ENCODE measurements at regions not wholly inside any gene's neighbourhood (a gene's known extent, or its start where the extent isn't known, plus 50 kb on each side); places are given as distances from the start of the nearest gene placed in this dataset.
"Not testable (repeated sequence)": the region's sequence is repeated elsewhere in the genome, so short reads cannot be mapped to it uniquely, and the experiment has no call there.

DNA sequence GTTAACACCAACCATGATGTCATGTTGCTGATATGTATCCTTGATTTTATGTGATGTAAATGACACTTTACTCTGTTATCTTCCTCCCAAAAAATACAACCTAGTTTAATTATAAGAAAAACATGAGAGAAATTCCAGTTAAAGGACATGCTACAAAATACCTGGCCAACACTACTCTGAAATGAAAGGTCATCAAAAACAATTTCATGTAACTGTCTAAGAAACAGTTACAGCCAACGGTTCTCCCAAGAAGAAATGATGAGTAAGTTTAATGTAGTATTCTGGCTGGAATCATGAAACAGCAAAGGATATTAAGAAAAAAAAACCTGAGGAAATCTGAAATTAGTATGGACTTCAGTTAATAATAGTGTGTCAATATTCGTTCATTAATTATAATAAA, 653.3 kb upstream of the FOXG1 start:
- no peak for DNase-seq (ENCODE audit: low spot score)

DNA sequence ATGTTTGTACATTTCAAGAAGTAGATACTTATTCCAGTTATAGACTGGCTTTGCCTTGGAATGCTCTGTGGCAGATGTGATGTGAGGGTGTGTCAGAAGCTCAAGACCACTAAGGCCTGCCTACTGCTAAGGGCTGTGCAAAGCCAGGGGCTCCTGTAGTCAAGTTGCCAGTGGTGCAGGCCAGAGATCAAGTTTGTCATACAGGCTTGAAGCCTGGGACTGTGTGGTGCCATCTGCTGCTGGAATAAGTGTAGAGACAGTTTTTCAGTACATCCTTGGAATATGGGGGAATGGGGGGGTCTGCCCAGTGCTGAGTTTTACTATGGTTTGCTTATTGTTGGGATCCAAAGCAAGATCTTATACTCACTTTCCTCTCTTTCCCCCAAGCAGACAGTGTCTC, 649.9 kb upstream of the FOXG1 start:
- DNase-seq (ENCODE audit: low spot score): no peak

DNA sequence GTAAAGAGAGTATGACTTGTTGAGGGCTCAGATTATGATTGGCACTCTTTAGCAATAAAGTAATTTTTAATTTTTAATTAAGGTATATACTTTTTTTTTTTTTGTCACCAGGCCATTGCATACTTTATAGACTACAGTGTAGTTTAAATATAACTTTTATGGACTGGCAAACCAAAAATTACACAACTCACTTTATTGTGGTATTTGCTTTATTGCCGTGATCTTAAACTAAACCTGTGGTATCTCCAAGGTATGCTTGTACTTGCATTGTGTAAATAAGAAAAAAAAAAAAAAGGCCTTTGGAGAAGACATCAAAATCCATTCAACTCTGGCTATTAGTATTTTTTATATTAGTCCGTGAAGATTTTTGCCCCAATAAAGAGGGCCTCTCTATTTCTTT, 646.7 kb upstream of the FOXG1 start:
- no peak for DNase-seq (ENCODE audit: low spot score)

DNA sequence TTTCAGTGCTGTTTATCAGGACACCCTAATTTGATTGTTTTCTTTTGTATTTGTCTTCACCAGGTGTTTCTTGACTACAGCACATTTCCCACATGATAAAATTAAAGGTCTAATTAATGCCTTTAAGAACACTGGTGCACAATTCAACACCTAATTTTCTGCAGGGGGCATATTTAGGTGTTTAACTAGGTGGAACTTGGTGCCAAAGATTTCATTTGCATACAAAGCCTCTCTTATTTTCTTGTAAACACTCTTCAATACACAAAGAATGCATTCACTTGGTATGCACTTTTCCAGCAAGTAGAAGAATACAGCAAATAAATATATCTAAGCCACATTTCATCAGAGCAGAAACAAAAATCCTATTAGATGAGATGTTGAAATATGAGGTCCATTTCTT, 646.2 kb upstream of the FOXG1 start:
- DNase-seq (ENCODE audit: low spot score): no peak

DNA sequence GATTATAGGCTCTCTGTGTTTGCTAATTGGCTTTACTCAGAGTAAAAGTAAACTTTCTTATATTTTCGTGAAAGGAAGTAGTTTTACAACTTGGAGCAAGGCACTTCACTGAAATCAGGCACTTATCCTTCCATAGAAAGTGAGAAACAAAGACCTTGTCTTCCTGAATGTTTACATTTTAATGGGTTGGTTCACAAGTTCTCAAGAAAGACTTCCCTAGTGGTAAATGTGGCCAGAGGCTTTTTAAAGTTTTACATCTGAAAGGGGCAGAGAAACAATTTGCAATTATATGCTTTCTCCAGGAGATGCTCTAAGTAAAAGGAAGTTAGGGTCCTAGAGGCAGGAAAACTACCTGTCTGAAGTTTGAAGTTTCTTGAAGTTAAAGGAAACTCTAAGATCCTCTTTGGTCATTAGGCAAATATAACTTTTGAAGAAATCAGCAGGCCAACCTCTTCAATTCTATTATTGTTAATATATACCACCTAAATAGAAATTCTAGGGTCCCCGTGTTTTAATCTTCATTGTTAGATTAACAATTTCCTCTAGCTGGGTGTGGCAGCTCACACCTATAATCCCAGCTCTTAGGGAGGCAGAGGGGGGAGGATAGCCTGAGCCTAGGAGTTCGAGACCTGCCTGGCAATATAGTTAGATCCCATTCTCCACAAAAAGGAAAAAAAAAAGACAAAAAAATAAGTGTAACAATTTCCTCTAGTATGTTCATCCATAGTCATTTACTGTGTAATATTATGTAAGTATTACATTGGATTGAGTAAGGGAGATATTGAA, 644.9 kb upstream of the FOXG1 start:
- DNase-seq (ENCODE audit: low spot score): no peak

DNA sequence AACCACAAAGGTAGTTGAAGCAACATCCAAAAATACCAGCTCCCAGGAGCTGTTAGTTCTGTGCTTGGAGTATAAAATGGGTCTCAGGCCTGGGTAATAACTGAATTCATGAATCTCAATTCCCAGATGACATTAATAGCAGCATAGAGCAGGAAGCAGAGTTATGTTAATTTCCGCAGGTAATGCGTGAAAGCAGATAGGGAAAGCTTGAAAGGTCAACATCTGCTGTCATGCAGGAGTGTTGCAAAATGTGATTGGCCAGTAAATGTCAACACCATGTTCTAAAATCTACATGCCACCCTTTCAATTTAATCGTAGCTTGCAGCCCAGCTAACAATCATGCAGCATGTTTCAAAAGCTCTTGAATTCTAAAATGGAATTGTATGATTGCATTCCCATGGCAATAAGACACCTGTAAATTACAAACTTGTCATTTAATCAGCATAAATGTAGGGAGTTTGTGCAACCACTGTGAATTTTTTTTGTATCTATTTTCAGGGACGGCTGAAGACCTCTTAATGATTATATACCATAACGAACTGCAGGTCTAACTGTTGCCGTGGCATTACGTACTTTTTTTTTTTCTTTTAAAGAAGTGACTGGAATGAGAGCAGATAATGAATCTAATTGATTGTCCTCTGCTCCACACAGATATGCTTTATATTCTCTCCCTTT, 635.8 kb upstream of the FOXG1 start:
- DNase-seq (ENCODE audit: low spot score): no peak

DNA sequence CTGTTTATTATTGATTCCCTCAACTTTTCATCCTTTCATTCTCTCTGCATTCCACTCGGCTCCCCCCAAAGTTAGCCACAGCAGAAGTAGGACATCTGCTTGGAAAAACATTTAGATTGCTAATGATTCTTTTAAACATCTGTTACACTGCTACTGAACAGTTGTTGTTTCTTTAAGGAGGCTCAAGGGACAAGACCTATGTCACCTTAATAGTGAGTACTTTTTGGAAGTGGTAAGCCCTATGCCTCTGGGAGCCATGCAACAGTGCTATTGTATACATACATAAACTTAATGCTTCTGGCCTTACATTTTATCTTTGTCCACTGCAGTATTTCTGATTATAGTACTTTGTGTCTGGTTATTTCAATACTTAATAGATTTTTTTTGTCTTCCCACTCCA, 628.2 kb upstream of the FOXG1 start:
- DNase-seq (ENCODE audit: low spot score): no peak

DNA sequence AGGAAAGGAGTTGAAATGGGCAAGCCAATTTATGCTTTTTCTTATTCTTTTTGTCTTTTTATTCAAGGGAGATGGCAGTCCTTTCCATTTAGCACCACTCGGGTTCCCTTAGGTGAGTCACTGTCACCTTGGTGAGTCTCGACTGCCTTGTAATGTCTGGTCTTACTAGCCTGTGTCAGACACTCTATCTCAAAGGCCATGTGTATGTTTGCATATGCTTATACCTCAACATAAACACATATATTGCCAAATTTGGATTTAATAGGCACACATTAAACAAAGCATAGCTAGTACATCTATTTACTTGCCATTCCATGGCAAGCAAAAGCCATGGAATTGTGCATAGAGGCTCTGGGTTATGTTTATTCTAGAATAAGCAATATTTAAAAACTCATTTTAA, 624.9 kb upstream of the FOXG1 start:
- DNase-seq (ENCODE audit: low spot score): no peak

DNA sequence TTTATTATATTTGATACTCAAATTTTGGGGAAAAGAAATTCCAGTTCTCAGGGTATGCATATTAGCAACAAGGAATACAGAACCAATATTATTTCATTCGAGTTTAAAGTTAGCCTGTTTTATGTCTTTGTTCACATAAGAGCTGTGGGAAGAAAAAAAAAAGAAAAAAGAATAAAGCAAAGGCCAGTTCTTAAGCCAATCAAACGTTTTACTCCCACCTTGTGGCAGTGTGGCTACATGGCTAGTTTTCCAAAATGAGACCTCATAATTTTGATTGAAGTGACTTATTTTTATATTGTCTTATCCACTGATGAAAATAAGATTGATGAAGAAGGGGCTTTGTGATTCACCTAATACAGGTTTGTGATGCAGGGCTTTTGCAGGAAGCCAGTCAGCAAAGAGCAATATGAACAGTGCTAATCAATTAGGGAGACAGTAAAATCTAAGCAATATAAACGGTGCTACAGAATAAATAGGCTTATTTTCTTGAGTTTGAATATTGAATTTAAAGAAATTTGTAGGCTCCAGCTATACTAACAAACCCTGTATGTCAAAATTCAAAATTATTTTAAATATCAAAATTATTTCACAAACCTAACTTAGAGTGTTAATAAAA, 624.1 kb upstream of the FOXG1 start:
- peak; percentile 16 for DNase-seq (ENCODE audit: low spot score)

DNA sequence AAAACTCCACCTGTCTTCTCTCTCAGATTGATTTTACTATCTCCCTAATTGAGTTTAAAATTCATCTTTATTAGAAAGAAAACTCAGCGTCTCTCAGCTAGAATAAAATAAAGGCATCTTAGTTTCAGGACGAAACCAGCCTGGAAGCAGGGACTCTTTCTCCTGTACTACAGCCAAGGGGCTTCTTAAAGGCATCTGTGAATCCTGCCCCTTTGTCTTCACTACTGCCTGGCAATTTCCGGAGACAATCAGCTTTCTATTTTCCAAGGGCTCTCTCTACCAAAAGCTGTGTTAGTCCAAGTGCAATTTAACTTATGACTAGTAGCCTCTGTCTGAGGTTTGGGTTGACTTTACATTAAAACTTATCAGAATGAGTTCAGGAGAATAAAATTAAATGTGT, 623.3 kb upstream of the FOXG1 start:
- no peak for DNase-seq (ENCODE audit: low spot score)

DNA sequence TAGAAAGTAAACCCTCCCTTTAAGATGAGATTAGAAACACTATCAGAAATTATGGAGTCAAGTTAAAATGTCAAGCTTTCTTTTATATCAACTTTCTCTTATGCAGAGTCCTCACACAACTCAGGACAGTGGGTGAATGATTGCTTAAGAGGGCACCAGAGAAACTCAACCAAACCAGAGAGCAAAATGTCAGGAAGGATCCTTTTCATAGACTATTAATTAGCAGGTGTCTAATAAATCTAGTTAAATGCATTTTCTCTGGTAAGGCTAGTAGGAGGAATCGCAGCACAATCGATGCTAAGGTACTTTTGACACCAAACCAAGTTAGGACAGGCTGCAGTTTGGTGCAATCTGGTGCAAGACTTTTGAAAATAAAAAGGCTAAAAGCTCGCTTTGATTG, 614.7 kb upstream of the FOXG1 start:
- no peak for DNase-seq (ENCODE audit: low spot score)

DNA sequence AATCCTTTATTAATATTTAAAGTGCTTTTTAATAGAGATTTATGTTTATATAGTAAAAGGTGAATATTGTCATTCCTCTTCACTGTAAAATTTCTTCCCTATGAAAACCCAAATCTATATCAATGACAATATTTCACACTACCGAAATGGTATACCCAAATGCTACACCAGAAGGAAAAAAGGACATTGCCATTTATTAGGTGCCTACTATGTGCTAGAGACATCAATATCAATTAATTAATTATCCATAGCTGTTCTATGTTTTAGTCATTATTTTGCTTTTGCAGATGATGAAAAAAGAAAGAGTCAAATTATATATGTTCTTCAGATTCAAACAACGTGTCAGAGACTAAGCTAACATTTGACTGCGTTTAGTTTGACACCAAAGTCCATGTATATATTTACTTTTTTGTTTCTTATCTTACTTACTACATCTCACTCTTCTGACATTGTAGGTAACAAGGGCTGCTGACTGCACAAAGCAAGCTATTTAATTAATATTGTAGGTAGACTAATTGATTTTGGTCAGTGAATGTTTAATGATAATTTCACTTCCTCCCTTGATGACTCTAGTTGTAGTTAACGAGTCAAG, 614.0 kb upstream of the FOXG1 start:
- no peak for DNase-seq (ENCODE audit: low spot score)

DNA sequence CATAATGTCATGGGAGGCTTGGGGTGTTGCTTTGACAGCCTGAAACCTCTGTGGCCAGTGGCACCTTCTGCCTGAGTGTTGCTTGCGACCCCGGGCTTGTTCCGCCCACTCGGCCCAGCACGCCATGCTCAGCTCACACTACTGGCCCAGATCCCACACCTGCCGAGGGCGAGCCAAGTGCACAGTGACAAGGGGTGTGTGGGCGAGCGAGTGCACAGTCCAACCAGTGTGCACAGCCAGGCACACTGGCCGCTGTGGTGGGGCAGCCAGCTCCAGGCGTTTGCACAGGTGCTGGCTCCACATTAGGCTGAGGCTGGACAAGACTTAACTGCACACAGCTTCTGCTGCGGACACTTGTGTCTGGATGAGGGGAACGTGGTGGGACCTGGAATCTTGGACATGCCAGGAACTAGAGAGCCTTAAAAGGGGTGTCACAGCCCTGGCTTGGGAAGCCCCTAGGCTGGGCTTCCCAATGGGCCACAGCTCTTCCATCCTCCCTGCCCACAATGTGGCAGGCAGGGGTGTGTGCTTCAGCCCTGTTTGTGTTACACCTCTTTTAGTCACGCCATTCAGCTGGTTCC, 609.2 kb upstream of the FOXG1 start:
- no peak for DNase-seq (ENCODE audit: low spot score)

DNA sequence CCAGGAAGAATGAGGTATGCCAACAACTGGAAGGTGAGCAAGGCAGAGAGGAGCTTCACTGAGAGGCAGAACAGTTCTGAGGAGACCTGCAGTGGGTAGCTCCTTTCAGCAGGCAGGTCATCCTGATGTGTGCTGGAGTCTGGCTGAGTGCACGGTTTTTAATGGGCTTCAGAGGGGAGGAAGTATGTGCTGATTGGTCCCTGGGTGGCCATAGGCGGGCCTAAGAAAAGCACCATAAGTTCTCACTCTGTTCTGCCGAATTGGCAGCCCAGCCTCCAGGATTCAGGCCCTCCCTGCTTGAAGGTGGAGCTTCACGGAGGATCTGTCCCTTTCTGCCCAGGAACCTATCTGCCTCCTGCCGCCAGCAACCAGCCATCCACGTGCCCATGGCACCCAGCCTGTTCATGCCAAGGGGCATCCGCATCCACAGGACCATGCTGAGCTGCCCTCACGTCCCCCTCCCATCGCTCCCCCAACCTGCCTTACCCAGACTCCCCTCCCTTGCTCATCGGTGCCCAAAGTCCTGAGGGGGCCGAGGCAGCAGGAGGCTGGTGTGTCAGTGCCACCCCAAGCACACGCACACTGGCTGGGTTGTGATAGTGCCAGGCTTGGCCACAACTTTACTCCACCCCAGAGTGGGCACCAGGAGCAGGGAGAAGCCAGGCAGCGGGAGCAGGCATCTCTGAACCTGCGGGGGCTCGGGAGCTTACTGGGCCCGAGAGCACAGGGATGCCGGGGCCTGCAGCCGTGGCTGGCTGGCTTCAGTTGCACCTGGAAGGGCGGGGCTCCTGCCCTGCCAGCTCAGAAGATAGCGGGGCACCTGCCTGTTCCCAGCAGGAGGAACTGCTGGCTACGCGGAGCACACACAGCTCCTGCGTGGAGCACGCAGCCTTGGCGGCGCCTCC, 608.4 kb upstream of the FOXG1 start:
- no peak for DNase-seq (ENCODE audit: low spot score)

DNA sequence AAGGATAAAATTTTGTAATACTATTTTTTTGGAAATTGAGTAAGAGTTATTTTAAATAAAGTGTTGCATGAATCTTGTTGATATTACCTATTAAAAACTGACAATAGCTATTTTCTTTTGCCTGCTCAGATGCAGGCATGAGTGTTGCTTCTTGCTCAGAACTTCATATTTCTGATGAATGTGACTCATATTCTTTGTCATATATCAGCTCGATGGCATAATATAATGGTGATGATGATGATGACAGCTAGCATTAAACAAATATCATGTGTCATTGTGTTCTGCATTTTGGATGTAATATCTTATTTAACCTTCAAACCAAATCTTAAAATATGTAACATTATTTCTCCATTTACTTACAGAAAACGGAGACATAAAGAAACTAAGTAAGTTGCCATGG, 605.5 kb upstream of the FOXG1 start:
- no peak for DNase-seq (ENCODE audit: low spot score)

DNA sequence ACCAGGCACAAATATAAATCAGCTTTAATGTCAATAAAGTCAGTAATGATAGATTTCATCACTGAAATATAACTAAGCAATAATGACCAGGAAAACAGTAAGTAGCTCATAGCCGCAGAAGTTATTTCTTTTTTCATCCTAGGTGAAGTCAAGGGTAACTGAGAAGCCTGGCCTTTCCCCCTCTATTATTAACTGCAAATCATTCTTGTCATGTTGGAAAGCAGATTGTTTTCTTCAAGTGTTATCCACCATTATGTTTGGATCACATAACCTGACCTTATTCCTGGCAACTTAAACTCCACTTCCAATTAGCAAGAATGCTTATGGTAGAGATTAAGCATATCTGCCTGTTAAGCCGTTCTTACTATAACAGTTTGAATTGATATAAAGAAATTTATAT, 603.4 kb upstream of the FOXG1 start:
- no peak for DNase-seq (ENCODE audit: low spot score)

DNA sequence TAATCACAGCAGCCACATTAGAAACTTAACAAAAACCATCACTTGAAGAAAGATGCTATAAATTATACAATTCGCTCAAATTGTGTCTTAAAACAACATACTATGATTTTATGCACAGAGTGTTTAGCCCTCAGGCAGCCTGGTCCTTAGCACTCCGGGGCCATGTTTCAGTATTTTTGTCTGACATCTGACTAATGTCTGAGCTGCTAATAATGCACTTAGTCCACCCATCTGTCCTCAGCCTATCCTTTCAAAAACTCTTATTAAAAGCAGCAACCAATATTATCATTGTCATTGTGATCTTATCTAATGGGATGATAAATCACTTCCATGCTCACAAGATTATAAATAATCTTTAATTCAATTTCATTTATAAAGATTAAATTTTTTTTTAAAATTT, 602.7 kb upstream of the FOXG1 start:
- DNase-seq (ENCODE audit: low spot score): no peak

DNA sequence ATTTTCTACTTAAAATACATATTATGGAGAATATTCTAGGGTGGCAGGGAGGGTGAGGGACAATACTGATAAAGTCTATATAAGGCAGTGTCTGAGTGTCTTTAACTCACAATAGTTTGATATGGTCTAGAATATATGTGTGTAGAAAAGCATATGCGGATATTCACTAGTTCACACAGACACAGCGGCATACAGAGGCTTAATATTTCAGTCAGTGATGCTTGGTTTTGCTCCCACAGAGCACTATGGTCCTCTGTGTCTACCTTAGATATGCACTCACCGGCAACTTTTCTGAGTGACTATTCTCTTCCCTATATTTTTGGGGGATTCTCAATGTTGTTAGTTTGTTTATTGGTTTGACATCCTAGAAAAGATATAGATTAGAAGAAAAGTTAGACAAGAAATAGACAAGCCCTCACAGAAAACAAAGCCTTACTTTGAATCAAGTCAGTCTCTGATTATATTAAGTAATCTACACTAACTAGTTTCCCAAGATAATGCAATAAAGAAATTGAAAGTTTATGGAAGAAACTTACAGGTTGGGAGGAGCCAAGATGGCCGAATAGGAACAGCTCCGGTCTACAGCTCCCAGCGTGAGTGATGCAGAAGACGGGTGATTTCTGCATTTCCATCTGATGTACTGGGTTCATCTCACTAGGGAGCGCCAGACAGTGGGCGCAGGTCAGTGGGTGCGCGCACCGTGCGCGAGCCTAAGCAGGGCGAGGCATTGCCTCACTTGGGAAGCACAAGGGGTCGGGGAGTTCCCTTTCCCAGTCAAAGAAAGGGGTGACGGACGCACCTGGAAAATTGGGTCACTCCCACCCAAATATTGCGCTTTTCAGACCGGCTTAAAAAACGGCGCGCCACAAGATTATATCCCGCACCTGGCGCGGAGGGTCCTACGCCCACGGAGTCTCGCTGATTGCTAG, 578.4 kb upstream of the FOXG1 start:
- not testable (repeated sequence) for DNase-seq (ENCODE audit: low spot score)

DNA sequence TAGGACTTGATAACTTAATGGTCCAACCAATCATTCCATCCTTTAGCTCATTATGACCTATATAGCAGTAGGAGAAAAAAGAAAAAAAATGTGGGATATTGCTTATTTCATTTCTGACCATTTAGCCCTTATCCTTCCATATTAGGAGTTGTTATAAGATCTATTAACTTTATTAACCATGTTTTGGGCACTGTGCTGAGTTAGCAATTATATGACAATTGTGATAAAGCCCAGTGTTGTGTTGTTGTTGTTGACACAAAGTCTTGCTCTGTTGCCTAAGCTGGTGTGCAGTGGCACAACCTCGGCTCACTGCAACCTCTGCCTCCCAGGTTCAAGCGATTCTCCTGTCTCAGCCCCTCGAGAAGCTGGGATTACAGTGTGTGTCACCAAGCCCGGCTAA, 569.7 kb upstream of the FOXG1 start:
- no peak for DNase-seq (ENCODE audit: low spot score)

DNA sequence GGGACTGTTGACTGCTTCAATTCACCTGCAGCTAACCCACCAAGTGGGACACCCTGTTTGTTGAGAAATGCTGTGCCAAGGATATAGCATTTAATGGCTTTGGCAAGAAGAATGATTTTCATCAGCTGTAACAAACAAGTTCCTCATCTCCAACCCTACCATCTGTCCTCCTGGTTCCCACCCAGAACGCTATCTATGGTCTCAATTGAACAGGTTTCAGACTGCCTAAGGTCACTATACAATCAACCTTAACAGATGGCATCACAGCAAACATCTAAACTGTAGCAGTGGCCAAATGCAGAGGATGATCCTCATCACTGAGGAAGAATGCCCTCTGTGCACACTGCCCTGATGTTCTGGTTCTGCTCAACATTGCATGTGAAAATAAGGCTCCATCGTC, 546.2 kb upstream of the FOXG1 start:
- DNase-seq (ENCODE audit: low spot score): no peak
